Ureter (tissue), 1 donor: ENCODE measurements at regions not wholly inside any gene's neighbourhood (a gene's known extent, or its start where the extent isn't known, plus 50 kb on each side); places are given as distances from the start of the nearest gene placed in this dataset.
"Not testable (repeated sequence)": the region's sequence is repeated elsewhere in the genome, so short reads cannot be mapped to it uniquely, and the experiment has no call there.

Experiments
- DNase-seq: peaks from one replicate; pipeline ENCODE4 v3.0.0-alpha.2; 2020; ENCODE audit warnings: low spot score
- donor health status: DM: yes; HTN: yes; CAD: no.

DNA sequence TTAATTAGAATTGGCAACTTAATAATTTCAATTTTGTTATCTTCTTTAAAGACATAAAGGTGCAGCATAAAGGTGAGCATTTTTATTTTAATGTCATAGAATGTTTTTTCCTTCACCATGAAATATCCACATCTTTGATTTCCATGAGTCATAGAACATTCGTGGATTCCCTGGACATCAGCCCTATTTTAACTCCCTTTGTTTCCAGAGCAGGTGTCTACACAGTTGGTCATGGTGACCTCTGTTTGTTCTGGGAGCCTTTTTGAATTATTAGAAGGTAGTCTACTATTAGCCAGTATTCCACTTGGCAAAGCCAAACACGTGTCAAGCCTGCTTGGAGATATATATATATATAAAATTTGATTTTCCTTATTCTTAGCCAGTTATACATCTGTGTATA, 572.9 kb downstream of the LTN1 start:
- no peak for DNase-seq

DNA sequence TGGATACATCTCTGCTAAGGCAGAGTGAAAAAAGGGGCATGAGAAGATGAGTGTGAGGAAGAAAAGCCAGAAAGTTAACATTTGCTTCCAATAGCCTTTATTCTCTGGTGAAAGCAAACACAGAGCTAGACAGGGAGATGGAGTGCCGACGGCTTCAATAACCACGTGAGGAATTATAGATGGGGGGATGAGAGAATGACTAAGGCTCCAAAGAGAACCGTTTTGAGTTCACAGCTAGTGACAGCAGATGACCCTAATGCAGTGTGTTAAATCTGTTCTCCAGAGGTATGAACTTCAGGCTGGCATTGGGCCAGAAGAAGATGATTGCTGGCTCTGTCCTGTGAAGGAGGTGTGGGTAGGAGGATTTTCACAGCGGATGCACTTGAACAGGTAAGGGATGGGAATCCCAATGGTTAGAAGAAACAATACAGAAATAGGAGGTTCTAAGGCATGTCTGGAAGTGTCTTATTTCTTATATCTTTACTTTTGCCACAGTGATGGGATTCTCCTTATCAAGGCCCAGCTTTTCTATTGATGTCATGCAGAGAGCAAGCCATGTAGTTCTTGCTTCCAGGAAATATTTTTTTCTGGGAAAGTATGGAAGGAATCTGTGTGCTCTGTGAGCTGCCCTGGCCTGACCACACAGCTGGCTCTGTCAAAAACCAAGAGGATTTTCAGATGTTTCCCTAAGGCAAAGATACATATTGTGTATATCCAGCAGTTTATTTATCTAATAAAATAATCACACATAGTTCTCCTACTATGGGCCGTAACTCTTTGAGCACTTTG, 573.8 kb downstream of the LTN1 start:
- no peak for DNase-seq

DNA sequence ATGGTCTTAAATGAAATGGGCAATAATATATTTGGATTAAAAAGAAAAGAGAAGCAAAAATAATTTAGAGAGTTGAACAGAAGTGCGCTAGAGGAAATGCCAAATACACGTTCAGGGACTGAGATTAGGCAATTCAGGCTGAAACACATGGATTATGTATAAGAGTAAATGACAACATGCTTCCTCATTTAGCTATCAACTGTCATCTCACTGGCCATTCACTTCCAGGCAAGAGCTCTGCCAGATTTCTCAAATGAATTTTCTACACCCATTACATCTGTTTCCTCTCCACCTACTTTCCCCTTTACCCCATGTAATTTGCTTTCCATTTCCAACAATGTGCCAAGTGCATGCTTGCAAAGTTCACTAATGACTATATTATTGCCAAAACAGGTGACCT, 582.4 kb downstream of the LTN1 start:
- no peak for DNase-seq

DNA sequence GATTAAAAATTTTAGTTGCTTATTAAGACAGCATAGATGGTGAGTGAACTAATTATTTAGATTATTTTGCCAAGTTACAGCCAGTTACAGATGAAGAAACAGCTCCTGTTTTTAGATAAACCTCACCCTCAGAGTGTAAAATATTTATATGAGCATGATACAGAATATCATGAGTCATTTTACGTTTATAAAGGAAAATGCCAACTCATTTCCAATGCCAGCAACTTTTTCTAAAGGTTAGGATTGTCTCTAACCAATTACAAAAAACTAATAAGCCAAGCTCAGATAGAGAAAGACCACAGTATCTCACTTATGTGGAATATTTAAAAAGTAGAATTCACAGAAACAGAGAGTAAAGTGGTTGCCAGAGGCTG, 590.1 kb downstream of the LTN1 start:
- no peak for DNase-seq

DNA sequence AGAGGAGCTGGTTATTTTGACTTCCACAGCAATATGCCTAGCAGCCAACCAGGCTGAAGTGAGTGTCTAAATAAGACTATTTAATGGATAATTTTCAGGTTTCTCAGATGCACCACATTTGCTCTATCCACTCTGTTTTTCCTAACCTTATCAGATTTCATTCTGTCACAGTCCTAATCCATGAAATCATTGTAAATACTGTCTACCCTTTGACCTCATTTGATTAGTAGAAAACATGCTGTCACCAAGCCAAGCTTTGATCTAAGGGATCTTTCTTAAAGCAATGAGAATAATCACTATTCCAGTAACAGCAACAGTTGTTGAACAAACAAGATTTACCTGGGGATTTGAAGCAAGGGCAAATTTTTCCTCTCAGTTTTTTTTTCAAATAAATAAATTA, 595.6 kb downstream of the LTN1 start:
- no peak for DNase-seq

DNA sequence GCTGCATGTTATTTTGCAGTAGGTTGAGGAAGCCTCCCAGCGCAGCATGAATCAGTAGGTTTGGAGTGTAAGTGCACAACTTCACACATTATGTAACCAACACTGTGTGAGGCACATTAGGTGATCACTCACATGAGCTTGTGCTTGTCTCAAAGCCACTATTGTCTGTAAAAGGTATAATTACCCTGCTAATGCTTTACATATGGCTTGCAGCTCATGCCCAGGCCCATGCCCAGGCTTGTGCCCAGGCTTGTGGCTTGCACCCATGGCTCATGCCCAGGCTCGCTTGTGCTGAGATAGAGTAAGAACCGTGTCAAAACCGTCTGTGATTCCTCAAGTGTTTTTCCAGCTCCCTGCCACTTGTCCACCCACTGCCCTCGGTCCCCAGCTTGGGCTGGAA, 596.3 kb downstream of the LTN1 start:
- DNase-seq = no peak

DNA sequence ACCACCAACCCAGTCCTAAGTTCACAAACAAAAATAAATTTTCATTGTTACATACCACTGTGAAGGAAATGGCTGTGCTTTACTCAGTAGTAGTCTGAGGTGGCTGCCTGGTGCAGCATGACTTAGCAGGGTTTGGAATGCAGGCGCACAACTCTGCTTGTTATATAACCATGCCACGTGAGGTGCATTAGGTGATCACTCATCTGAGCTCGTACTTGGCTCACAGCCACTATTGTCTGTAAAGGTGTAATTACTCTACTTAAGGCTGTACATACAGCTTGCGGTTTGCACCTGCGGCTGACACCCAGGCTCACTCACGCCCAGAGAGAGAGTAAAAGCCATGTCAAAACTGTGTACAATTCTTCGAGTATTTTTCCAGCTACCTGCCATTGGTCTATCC, 599.4 kb downstream of the LTN1 start:
- peak; percentile 65 for DNase-seq

DNA sequence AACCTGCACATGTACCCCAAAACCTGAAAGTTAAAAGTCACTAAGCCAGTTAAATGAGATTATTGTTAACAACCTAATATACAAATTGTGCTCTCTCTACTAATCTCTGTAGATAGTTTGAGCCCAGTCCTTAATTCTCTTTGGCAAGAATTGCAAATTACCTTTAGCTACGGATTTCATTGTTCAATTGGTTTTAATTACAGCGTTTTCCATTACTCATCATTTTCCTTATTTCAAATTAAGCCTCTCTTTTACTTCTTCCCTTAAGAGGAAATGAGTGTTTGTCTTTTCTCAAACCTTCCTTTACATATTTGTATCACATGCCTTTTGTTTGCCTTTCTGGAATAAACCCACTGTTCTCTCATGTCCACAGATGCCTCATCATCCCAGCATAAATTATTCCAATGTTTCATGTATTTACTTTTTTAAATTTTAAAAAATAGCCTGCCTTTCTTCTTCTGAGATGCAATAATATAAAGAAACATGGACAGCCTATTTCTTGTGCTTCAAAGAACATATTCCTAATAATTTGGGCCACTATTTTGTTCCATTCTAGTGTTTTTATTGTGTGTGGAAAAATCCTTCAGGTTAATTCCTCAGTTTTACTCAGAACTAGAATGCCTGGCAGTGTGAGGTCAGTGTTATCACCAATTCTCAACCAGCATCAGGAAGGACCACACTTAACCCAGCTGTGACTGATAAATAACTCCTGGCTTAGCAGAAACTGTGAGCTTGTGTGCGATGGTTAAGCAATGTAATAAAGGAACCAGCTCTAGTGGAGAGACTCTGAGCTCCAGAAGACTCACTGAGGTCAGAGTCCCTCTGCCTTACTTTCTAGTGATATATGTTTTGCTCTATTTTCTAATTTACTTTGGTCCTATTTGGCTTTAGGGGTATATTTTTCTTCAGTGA, 600.5 kb downstream of the LTN1 start:
- DNase-seq = no peak

DNA sequence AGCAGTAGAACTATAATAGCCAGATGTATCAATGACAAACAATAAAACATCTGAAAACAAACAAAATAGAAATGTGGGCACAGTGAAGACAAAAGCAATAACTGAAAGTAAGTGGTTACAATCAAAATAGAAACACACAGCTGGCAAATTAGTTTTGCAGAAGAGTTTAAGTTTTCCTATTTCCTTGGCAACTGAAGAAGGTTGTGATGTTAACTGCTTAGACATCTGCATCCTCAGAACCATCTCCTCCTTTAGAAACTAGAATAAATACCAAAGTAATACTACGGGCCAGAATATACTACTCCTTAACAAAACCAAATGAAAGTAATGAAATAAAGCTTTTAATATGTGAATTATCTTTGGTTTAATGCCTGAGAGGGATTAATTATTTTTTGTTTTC, 605.5 kb downstream of the LTN1 start:
- DNase-seq = no peak

DNA sequence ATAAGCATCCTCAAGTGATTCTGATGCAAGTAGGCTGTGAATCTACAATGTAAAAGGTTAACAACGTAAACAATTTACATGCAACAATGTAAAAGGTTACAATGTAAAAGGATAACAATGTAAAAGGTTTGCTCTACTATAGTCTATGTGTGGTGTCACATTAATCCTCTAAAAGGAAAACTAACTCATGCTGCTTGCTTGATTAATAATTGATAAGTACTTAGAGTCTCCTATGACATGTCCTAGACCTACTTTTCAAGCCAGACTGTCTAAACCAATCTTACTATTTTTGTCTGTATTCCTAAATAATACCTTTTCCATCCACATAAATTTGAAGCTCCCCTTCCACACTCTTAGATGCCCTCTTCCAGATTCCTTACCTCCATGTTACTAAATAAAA, 606.8 kb downstream of the LTN1 start:
- DNase-seq = no peak

DNA sequence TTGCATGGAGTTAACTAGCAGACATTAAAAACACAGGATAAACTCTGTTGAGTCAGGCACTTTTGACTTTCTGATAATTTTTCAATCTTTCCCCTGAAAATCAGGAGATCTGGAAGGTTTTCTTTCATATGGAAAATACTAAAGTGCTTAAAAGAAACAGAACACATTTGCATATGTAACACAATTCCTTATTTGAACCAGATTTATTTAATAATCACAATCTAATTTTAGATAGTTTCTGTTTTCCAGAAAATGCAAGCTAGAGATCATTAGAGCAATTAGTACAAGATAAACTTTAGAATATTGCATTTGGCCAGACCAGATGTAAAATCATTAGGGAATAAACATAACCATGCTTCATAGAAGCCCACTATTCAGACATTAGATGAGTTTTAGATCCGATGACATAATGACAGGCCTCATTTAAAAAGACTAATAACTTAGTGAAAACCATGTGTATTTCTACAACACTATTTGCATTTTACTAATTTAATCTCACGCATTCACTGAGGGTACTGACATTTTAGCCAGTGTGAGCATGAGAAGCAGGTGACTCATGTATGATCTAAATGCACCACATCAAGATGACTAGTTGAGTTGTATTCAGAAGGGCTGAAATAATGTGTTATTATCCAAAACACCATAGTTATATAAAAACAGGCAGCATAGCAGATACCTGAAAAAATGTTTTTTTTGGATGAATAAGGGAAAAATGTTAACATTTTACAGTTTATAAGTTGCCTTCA, 611.5 kb downstream of the LTN1 start:
- DNase-seq = not testable (repeated sequence)

DNA sequence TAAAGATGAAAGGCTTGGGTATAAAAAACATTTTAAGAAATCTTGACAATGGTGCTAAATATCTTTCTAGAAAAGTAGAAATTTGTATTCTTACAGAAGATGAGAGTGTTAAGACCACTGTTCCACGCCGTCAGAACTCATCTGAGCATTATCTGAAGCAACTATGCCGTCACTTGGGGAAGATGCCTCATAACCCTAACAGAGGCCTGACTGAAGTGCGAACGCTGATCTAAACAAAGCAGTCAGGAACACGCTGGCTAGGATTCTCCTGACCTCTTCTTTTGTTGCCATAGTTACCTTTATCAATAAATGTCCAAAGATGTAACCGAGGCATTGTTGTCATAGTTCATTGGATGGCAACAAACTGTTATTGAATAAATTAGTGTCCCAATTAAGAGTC, 612.4 kb downstream of the LTN1 start:
- no peak for DNase-seq

DNA sequence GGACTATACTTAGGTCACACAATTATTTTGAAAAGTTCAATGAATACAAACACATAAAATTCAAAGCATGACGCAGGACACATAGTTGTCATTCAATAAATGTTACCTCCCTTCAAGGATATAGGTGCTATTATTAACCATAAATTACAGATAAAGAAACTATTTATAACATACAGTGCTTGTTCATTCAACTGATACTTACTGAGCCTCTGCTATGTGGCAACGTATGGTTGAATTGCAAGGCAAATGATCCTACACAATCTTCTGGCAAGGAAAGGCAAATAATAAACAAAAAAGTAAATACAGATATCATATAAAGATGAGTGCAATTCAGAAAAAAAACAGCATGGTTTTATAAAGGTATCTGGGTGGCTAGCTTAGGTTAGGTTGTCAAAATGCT, 614.7 kb downstream of the LTN1 start:
- DNase-seq = no peak

DNA sequence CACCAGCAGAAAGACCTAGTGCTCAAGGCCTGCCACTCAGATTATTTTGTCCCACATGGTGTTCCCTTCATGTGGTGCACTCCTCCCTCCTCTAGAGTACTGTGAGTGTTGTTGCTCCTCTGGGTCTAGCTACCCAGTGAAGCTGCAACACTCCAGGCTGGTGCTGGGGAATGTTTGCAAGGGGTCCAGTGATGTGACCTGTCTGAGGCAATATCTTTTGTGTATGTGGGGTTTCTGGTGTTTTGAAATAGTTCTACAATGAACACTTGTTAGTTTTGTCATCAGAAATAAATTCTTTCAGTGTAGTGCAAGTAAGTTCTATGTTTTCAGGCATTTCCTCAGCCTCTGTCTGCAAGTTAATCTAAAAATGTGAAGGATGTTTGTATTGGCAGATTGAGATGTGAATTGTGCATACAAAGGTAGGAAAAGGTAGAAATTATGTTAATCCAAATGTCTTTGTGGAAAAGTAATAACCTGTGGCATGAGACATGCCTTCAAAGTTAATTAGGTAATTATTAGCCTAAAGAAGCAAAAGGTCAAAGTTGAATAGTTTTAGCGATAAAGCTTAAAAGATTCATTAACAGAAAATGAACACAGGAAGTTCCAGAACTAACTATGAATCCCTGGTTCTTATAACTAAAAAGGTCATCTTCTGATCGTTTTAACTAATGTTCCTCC, 616.8 kb downstream of the LTN1 start:
- no peak for DNase-seq

DNA sequence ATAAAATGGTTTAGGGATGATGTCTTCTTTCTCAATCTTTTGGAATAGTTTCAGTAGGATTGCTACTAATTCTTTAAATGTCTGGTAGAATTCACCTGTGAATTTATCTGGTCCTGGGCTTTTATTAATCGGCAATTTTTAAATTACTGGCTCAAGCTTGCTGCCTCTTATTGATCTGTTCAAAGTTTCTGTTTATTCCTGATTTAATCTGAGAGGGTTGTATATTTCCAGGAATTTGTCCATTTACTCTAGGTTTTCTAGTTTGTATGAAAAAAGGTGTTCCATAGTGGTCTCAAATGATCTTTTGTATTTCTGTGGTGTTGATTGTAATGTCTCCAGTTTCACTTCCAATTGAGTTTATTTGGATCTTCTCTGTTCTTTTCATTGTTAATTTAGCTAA, 617.8 kb downstream of the LTN1 start:
- DNase-seq = no peak

DNA sequence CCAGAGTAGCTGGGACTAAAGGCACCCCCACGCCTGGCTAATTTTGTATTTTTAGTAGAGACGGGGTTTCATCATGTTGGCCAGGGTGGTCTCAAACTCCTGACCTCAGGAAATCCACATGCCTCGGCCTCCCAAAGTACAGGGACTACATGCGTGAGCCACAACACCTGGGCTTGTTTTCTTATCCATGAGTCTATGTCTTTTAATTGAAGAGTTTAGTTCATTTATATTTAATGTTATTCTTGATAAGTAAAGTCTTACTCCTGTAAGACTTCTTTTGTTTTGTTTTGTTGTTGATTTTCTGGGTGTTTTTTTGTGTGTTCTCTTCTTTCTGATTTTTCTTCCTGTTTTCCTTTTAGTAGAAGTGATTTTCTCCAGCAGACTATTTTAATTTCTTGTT, 621.0 kb downstream of the LTN1 start:
- no peak for DNase-seq

DNA sequence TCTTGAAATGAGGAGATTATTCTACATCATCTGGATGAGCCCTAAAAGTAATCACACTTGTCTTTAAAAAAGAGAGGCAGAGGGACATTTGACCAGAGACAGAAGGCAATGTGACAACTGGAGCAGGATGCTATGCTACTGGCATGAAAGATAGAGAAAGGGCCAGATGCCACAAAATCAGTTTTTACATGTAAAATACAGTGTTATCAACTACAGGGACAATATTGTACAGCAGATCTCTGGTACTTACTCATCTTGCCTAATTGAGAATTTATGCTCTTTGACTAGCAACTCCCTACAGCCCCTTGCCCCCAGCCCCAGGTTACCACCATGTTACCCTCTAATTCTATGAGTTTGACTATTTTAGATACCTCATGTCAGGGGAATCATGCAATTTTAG, 633.4 kb downstream of the LTN1 start:
- no peak for DNase-seq

DNA sequence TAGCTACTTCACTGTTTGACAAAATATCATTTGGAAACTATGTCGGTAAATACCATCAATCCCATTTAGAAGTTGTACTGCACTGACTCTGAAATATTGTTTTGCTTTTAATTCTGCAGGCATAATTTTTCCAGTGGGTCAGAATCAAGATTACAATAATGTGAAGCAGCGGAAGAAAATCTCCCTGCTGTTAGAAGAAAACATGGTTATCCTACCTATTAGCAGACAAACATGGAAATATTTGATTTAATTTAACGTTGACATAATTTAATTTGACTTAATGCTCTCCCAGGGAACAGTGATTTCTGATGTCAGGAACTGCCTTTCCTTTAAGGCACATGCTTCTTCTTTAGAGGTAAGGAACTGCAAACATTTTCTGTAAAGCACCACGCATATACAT, 634.0 kb downstream of the LTN1 start:
- DNase-seq = no peak

DNA sequence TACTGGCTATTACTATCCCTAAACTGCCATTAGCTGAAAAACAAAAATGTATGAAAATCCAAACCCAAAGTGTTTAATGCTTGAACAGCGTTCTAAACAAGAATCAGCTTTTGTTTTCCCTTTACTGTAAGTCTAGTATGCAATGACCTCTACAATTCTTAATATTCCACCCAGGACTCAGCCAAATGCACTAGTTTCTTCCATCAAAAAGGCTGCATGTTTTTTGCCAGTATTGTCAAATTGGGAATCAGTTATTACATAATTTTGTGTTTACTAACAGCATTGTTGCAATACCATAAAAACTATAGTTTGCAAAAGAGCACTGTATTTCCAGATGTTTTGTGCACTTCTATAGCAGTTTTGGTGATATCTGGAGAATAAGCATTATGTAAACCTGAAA, 634.5 kb downstream of the LTN1 start:
- DNase-seq = no peak

DNA sequence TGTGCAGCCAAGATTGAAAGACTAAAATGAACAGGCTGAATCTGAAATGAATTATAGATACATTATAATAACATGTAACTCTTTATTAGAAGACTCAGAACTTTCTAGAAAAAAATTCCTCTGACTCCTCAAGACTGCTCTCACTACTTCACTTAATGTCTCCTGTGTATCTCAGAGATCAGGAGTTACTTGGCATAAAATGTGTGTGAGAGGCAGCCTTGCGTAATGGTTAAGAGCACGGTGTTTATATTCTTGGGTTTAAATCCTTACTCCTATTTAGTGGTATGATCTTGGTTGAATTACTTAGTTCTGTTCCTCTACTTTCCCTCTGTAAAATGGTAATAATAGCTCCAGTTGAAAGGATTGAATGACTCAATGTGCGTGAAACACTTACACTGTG, 634.9 kb downstream of the LTN1 start:
- DNase-seq = no peak

DNA sequence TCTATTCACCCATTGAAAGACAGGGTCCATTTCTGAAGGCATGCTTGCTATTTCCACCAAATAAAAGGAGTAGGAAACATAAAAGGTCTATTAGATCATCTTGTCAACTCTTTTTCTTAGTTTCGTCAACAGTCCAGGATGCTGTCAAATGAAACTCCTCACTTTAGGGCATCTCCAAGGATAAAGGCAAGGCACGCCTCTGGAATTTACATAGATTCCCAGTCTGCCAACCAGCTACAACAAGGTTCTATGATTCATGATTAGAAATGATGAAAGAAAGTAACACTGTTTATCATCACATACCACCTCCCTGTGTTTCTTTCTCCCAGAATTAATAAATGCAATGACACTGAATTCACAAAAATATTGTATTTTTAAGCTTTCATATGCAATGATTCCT, 636.3 kb downstream of the LTN1 start:
- no peak for DNase-seq

DNA sequence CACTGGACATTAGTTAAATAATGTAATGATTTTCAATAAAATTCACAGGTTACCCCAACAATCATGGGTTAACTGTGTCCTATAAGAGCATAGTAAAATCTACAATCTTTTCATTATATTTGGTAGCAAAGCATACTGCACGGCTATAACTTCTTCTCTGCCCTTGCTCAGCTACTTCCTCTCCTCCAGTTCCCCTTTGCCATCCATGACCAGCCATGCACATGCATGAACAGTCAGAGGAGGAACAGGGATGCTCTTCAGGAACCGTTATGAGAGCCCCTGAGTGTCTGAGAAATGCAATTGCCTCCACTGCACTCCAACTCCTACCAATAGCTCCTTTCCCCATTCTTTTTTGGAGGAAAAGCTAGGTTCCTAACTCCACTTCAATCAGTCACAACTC, 646.7 kb downstream of the LTN1 start:
- DNase-seq = no peak
